ENCODE measurements at regions not wholly inside any gene's neighbourhood (a gene's known extent, or its start where the extent isn't known, plus 50 kb on each side); places are given as distances from the start of the nearest gene placed in this dataset.

GRCh38 chr11:69380921-69381581, 87.1 kb downstream of the MYEOV start:
- peak; percentile 12 for DNase-seq

DNA sequence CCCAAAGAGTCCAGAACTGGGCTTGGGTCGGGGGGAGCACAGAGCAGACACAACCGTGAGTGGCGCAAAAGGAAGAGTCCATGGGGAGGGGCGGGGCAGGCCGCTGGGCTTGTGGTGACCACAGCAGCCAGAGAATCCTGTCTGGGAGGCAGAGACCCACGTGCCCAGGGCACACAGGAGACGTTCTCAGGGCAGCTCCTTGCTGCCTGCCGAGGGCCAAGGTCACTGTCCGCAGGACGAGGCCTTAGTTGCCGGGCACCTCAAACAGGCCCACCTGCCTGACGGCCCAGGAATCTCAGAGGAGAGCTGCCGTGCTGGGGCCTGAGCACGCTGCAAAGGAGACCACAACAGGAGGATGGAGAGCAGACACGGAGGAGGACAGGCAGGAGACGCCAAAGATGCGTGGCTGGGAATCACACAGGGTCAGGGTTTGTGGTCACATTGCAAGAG, 87.8 kb downstream of the MYEOV start:
- no peak for DNase-seq

DNA sequence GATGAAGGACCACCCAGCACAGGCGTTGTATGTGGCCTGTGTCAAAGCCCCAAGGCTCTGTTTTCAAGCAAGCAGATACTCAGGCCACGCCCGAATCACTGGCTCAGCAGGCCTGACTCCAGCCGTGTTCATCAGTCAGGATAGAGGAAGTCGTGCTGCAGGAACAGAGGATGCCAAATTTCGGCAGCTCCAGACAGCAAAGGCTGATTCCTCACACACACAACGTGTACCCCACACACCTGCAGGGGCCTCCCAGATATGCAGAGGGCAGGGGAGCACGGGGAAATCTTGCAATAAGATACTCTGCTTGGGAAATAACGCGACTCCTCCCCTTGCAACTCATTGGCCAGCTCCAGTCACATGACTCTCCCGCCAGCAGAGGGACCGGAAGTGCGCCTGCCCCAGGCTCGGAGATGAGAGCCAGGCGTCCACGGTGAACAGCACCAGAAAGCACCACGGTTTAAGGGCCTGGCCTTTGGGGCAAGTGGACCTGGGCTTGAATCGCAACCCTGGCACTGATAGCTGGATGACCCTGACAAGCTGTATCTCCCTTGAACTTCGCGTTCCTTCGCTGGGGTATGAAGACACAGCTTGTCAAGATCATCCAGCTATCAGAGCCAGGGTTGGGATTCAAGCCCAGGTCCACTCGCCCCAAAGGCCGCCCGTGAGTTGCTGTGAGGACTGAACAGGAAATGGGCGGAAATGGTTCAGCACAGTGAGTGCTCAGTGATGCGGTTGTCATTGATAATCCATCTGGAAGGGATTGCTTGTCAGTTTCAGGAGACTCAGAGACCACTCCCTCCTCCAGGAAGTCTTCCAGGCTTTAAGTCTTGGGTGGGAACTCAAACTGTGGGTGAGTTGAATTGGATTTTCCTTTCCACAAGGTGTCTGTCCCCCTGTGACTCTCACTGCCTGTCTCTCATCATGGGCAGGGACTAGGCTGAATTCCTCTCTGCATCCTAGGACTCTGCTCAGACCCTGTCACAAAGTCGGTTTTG, 88.5 kb downstream of the MYEOV start:
- no peak for DNase-seq

DNA sequence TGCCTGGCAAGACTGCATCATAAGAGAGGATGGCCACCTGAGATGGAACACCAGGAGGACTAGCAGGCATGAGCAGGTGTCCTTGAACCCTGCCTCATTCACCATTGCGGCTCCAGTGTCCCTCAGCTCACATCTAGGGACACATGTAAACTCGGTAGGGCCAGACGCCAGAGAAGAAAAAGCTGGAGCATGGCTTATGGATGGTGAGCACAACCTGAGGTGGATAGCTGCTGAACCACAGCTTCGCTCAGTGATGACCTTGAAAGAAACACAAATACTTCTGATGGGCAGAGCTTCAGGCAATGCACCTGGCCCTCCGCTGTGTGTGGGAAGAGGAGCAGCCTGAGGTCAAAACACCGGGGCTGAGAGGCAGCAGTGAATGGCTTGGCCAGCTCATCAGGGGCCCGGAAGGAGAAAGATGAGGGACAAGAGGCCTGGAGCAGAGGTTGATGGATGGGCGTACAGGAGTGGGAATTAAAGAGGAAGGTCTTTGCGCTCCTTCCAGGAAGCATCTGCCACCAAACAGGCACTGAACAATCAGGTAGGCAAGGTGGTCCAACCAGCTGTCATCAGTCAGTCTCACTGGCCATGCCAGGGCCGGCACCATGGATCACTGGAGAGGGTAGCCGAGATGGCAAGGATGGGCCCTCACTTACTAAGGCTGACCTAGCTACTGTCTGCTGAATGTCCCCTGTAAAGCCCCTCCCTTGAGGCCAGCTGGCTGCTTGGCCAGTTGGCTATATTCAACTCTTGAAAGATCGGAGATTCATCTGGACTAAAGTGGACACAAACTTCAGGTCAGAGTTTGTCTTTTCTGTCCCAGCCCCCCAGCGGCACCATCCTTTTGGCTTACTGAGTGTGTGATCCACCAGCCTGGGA, 89.7 kb downstream of the MYEOV start:
- no peak for DNase-seq

- DNase-seq = no peak
Measured at GRCh38 chr11:69384251-69385143, 90.5 kb downstream of the MYEOV start.

DNA sequence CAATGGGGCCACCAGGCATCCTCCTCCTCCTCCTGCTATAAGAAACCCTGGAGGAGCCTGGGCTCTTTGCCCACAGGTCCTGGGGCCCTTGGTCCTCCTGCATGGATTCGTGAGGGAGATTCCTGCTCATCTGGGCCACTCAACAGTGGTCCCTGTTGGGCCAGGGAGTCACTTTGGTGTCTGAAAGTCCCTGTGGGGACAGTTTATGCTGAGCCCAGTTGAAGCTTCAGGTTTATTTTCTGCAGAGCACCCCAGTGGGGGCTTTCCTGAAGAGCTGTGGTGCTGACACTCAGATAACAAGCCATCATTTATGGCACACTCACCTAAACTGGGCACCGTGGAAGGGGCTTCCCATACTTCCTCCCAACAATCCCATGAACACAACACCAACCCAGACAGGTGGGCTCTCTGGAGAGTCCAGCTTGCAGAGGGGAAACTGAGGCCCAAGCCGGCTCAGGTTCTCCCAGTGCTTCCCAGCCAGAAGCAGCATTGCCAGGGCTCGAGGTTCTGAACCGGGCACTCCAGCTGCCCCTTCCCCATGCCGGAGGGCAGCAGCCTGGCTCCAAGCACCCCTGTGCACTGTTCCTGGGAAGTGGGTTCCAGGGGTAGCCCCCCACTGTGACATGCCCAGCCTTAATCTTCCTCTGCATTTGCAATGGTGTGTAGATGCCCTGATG, 91.3 kb downstream of the MYEOV start:
- DNase-seq = no peak

GRCh38 chr11:69385832-69386427, 92.0 kb downstream of the MYEOV start:
- DNase-seq = no peak

- DNase-seq = no peak
Measured at GRCh38 chr11:69386594-69387408, 92.8 kb downstream of the MYEOV start.

GRCh38 chr11:69387409-69387885, 93.5 kb downstream of the MYEOV start:
- no peak for DNase-seq

DNA sequence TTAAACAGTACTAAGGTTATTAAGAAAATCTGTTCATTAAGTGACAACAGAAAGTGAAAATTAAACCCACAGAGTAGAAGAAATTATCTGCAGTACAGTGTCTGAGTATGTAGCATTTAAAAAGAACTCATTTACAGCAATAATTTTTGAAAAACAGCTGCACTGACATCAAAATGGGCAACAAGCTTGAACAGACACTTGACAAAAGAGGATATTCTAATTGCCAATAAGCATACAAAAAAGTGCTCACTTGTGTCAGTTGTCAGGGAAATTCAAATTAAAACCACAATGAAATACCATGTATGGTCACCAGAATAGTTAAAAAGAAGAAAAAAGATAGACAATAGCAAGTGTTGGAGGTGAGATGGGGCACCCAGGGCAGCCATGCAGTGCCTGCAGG, 93.3 kb upstream of the LINC01488 start:
- no peak for DNase-seq

DNA sequence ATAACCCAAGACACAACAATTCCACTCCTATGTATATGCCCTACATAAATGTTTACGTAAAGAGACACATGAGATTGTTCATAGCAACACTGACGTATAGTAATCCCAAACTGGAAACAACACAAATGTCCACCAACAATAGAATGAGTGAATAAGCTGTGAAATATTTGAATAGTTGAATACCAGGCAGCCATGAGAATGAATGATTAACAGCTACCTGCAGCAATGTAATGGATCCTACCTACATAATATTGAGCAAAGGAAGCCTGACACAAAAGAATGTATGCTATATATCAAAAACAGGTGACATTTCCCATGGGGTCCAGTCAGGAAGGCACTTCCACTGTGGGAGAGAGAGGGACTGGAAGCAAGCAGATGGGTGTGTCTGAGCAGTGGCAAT, 92.8 kb upstream of the LINC01488 start:
- no peak for DNase-seq

GRCh38 chr11:69390561-69390960, 90.9 kb upstream of the LINC01488 start:
- no peak for DNase-seq

DNA sequence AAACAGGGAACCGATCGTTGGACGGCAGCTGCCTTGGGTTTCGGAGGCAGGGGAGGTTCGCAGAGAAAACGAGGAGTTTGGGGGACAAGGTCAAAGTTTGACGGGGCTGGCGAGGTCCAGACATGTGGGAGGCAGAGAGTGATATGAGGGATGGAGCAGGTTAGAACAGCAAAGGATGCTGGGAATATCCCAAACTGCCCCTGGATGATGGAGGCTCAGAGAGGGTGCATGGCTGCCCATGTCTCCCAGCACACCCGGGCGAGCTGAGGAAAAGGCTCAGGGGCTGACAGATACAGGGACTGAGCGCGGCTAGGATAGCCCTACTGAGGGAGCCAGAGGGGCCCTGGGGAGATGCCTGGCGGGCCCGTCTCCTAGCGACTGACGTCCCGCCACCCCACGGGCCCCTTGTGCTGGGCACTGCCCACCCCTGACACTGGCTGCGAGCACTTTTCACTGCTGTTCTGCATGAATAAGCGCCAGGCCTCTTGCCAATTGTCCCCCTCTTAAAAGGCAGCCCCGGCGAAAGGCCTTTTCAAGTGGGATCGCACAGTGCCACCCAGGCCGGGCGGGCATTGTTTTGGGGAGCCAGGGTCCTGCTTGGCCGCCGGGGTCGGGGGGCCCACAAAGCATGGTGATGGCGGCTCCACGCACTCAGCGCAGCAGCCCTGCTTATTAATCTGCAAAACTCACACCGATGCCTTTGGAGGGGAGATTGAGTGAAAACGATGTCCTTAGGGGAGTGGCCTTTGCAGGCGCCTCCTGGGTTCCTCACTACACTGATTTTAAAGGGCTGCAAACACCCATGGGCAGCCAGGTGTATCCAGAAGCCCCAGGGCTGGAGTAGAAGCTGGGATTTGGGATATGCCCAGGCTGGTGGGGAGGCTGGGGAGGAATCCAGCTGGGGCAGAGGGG, 90.0 kb upstream of the LINC01488 start:
- DNase-seq = no peak

GRCh38 chr11:69392104-69392653, 89.3 kb upstream of the LINC01488 start:
- no peak for DNase-seq

DNA sequence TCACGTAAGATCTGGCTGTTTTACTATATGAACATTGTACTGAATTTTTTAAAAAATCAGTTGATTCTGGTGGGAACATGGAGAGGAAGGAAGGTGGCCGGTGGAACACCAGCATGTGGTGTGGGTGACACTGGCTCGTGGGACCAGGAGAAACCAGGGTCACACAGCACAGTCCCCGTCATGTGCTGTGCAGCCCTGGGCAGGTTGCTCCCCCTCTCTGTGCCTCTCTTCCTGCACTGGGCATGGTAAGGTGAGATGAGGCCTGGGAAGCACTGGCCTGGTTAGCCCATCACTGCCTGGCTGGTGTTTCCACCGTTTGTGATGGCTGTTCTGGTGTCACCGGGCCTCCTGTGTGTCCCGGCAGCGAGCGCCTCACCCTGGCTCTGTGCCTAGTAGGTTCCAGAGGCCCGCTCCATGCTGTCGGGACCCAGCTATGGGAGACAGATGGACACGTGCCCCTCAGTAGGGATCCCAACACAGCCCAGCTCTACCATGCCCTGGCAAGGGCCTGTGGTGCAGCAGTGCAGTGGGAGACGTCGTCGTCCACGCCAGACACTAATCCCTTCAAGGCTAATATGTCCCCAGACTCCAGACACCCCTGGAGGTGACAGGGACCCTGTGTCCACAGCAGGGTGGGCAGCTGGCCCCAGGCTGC, 88.2 kb upstream of the LINC01488 start:
- no peak for DNase-seq

- DNase-seq = no peak
Measured at GRCh38 chr11:69393865-69394233, 87.6 kb upstream of the LINC01488 start.

- DNase-seq = peak; percentile 5
Measured at GRCh38 chr11:69394234-69394868, 87.1 kb upstream of the LINC01488 start.

Data from activated CD8-positive, alpha-beta memory T cell treated with anti-CD3 and anti-CD28 coated beads, Interleukin-2, amount 50 U/mL, for 4 hours (primary cell).